ENCODE measurements at regions not wholly inside any gene's neighbourhood (a gene's known extent, or its start where the extent isn't known, plus 50 kb on each side); places are given as distances from the start of the nearest gene placed in this dataset.
"Not testable (repeated sequence)": the region's sequence is repeated elsewhere in the genome, so short reads cannot be mapped to it uniquely, and the experiment has no call there.

- Histone ChIP-seq H3K4me1 (ENCODE audit: insufficient read depth, low read length) (peaks cover 23% of the 10 kb centered on the region), H3K27me3 (ENCODE audit: insufficient read depth, low read length) (peaks cover 89% of the 10 kb centered on the region), H3K36me3 (ENCODE audit: insufficient read depth, low read depth, low read length) (no peaks in the 10 kb centered on the region), H3K27ac (ENCODE audit: low read length) (no peak overlapping the region), H3K9me3 (ENCODE audit: insufficient read depth, low read depth, low read length) (peaks cover 10% of the 10 kb centered on the region; the same call in 1 of the 2 replicates), H3K9ac (ENCODE audit: low read depth, low read length) (no peak overlapping the region), H3K4me3 (ENCODE audit: low read length) (peak overlapping the region; percentile 50)
These were observed 117.7 kb downstream of the KCNRG start for GRCh38 chr13:50132904-50133357.

DNA sequence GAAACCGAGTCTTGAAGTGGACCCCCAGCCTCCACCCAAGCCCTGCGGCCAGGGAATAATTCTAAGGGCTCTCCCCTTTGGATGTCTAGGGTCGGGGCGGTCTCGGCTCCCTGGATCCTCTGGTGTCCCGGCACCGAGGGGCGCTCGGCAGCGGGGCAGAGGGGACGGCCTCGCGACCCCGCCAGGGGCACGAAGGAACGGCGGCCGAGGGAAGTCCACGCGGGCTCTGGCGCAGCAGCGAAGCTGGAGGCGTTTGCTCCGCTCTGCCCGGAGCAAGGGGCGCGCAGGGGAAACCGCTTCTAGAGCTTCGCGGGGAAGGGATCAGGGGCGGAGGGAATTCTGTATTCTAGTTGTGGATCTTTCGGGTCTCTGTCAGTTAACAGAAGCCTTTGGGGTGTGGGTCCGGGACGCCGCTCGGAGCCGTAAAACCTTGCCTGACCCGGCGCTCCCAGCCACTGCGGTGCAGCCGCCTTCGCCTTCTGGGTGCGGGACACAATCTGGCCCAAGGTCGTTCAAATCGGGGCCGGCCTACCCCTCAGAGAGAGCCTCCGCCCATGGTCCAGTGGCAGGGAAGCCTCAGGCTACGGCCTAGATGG is 118.2 kb downstream of the KCNRG start:
- H3K36me3 ChIP-seq (ENCODE audit: insufficient read depth, low read depth, low read length): no peaks in the 10 kb centered on the region
- no peak overlapping the region for H3K27ac ChIP-seq (ENCODE audit: low read length)
- H3K9ac ChIP-seq (ENCODE audit: low read depth, low read length): no peak overlapping the region
- H3K4me3 ChIP-seq (ENCODE audit: low read length): peak overlapping the region; percentile 50; the same call in 1 of the 2 replicates
- peaks cover 84% of the 10 kb centered on the region for H3K27me3 ChIP-seq (ENCODE audit: insufficient read depth, low read length)
- peaks cover 21% of the 10 kb centered on the region for H3K4me1 ChIP-seq (ENCODE audit: insufficient read depth, low read length)
- peaks cover 9% of the 10 kb centered on the region; the same call in 1 of the 2 replicates for H3K9me3 ChIP-seq (ENCODE audit: insufficient read depth, low read depth, low read length)

DNA sequence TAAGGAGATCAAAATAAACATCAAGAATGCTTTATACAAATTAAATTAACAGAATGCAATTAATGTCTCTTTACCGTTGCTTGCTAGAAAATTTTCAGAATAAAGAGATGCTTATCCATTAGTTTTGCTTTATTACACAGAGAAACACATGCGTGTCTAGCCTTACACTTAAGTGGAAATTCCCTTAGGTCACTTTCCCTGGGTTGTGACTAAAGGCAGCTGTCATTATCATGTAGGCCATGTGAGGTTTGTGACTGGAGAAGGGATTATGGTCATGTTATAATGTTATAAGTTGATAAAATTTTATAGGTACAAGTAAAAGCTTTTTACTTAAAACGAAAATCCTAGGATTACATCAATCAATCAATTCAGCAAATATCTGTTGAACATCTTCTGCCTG is 121.0 kb downstream of the KCNRG start:
- Histone ChIP-seq H3K4me3 (ENCODE audit: low read length) (no peak overlapping the region), H3K27ac (ENCODE audit: low read length) (no peak overlapping the region), H3K36me3 (ENCODE audit: insufficient read depth, low read depth, low read length) (no peaks in the 10 kb centered on the region), H3K9ac (ENCODE audit: low read depth, low read length) (no peak overlapping the region), H3K4me1 (ENCODE audit: insufficient read depth, low read length) (peaks cover 22% of the 10 kb centered on the region), H3K9me3 (ENCODE audit: insufficient read depth, low read depth, low read length) (peaks cover 3% of the 10 kb centered on the region; the same call in 1 of the 2 replicates), H3K27me3 (ENCODE audit: insufficient read depth, low read length) (peaks cover 70% of the 10 kb centered on the region)

DNA sequence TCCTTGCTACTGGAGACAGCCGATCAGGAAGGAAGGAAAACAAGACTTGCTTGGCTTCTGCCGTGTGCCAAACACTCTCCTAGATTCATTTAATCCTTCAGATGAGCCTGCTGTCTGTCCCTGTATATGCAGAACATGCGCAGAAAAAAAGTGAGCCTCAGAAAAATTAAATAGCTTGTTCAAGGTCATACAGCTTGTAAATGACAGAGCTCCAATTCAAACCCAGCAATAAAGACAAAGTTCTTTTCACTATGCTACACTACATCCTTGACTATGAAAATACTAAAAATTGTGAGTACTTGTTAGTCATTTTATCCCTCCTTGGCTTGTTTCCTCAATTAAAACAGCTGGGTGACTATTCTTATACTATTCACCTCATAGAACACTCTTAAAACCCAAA is 121.4 kb downstream of the KCNRG start:
- Histone ChIP-seq H3K36me3 (ENCODE audit: insufficient read depth, low read depth, low read length) (no peaks in the 10 kb centered on the region), H3K4me1 (ENCODE audit: insufficient read depth, low read length) (peaks cover 23% of the 10 kb centered on the region), H3K4me3 (ENCODE audit: low read length) (no peak overlapping the region), H3K9me3 (ENCODE audit: insufficient read depth, low read depth, low read length) (peaks cover 3% of the 10 kb centered on the region; the same call in 1 of the 2 replicates), H3K9ac (ENCODE audit: low read depth, low read length) (no peak overlapping the region), H3K27me3 (ENCODE audit: insufficient read depth, low read length) (peaks cover 65% of the 10 kb centered on the region), H3K27ac (ENCODE audit: low read length) (no peak overlapping the region)

DNA sequence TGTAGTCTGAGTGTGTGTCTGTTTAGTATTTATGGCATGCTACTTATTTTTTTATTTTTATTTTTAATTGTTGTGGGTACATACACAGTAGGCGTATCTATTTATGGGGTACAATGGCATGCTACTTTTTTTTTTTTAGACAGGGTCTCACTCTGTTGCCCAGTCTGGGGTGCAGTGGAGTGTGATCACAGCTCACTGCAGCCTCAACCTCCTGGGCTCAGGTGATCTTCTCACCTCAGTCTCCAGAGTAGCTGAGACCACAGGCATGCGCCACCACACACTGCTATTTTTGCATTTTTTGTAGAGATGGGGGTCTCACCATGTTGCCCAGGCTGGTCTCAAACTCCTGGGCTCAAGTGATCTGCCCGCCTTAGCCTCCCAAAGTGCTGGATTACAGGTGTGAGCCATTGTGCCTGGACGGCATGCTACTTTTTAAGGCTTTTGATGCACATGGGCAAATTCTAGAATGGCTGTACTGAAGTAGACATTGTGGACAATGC is 124.2 kb downstream of the KCNRG start:
- not testable (repeated sequence) for H3K27ac ChIP-seq (ENCODE audit: low read length); H3K36me3 ChIP-seq (ENCODE audit: insufficient read depth, low read depth, low read length); H3K9ac ChIP-seq (ENCODE audit: low read depth, low read length); H3K9me3 ChIP-seq (ENCODE audit: insufficient read depth, low read depth, low read length); H3K4me3 ChIP-seq (ENCODE audit: low read length)
- H3K27me3 ChIP-seq (ENCODE audit: insufficient read depth, low read length): peaks cover 37% of the 10 kb centered on the region
- H3K4me1 ChIP-seq (ENCODE audit: insufficient read depth, low read length): peaks cover 15% of the 10 kb centered on the region

GRCh38 chr13:50140153-50140552 is 124.9 kb downstream of the KCNRG start:
- H3K27ac ChIP-seq (ENCODE audit: low read length): no peak overlapping the region
- no peaks in the 10 kb centered on the region for H3K36me3 ChIP-seq (ENCODE audit: insufficient read depth, low read depth, low read length)
- H3K9ac ChIP-seq (ENCODE audit: low read depth, low read length): no peak overlapping the region
- no peaks in the 10 kb centered on the region for H3K9me3 ChIP-seq (ENCODE audit: insufficient read depth, low read depth, low read length)
- H3K4me1 ChIP-seq (ENCODE audit: insufficient read depth, low read length): peaks cover 15% of the 10 kb centered on the region
- no peak overlapping the region for H3K4me3 ChIP-seq (ENCODE audit: low read length)
- peaks cover 31% of the 10 kb centered on the region for H3K27me3 ChIP-seq (ENCODE audit: insufficient read depth, low read length)

DNA sequence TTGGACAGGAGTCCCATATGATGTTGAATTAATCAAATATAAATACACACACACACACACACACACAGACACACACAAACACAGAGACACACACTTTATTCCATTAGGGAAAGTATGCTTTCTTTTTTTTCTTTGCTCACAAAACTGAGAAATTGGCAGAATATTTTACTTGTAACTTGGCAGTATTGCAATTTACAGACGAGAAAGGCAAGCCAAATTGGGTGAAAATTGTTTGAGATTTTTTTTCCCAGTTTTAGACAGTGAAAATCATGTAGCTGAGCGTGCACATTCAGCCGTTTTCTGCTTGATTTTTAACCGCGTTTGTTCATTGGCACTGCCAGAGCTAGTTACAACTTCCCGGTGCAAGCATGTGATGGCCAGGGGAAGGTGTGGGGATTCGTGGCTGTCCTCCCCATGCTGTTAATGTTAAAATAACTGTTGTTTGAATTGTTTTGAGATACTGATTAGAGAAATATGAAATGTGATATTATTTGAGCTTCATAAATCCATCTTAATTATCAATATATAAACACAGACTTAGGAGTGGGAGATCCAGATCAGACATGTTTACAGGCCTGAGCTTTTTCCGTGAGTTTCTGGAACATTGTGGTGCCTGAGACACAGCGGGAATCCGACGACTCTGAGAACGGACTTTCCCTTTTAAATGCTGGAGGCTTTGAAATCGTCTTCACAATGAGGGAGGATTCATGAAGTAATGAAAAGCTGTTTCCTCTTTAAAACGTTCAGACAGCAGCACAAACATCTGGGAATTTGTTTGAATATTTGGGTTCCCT is 125.5 kb downstream of the KCNRG start:
- peak overlapping the region; percentile 10; the same call in 1 of the 2 replicates for H3K4me3 ChIP-seq (ENCODE audit: low read length)
- no peaks in the 10 kb centered on the region for H3K36me3 ChIP-seq (ENCODE audit: insufficient read depth, low read depth, low read length)
- peaks cover 24% of the 10 kb centered on the region for H3K27me3 ChIP-seq (ENCODE audit: insufficient read depth, low read length)
- H3K9me3 ChIP-seq (ENCODE audit: insufficient read depth, low read depth, low read length): no peaks in the 10 kb centered on the region
- peaks cover 15% of the 10 kb centered on the region for H3K4me1 ChIP-seq (ENCODE audit: insufficient read depth, low read length)
- H3K9ac ChIP-seq (ENCODE audit: low read depth, low read length): no peak overlapping the region
- H3K27ac ChIP-seq (ENCODE audit: low read length): no peak overlapping the region

- Histone ChIP-seq H3K9me3 (ENCODE audit: insufficient read depth, low read depth, low read length) (no peaks in the 10 kb centered on the region), H3K4me3 (ENCODE audit: low read length) (peak overlapping the region; percentile 10; the same call in 1 of the 2 replicates), H3K4me1 (ENCODE audit: insufficient read depth, low read length) (peaks cover 15% of the 10 kb centered on the region), H3K27me3 (ENCODE audit: insufficient read depth, low read length) (peaks cover 17% of the 10 kb centered on the region), H3K27ac (ENCODE audit: low read length) (no peak overlapping the region), H3K36me3 (ENCODE audit: insufficient read depth, low read depth, low read length) (no peaks in the 10 kb centered on the region), H3K9ac (ENCODE audit: low read depth, low read length) (no peak overlapping the region)
These were observed 126.2 kb downstream of the KCNRG start for GRCh38 chr13:50141375-50141975.

DNA sequence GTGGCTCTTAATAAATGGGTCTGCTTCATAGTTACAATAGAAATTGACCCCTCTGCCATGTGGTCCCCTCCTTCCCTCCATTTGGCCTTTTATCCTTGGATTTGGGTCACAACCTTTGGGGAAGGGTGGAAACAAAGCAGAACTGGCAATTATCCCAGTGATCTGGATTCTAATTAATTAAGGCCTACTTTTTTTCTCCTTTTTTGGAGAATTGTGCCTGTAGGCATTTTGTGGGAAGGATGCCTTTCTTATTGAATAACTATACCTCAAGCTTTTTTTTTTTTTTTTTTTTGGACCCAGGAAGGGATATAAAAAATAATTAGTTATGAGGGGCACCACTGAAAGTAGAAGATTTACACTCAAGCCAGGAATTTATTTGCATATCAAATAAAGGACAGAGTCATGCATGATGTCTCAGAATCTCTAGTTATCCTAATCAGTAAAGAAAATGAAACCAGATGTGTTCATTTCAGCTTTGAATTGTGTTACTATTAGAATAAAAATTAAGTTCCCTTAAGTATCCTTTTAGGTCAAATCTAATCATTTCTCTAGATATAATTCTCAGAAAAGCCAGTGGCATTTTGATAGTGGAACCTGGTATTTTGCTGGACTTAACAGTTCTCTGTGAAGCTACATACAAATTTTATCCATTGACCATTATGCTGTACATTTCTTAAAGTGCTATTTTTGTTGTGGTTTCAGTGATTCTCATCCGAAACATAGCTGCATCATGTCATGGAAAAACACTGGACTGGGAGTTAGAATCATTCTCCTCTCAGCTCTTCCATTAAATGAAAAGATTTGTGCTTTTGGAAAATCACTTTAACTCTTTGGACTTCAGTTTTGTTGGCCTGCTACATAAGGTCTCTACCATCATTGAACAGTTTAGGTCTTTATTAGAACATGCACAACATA is 129.3 kb downstream of the KCNRG start:
- Histone ChIP-seq H3K9ac (ENCODE audit: low read depth, low read length) (no peak overlapping the region), H3K9me3 (ENCODE audit: insufficient read depth, low read depth, low read length) (no peaks in the 10 kb centered on the region), H3K4me1 (ENCODE audit: insufficient read depth, low read length) (peaks cover 20% of the 10 kb centered on the region), H3K36me3 (ENCODE audit: insufficient read depth, low read depth, low read length) (no peaks in the 10 kb centered on the region), H3K27ac (ENCODE audit: low read length) (no peak overlapping the region), H3K27me3 (ENCODE audit: insufficient read depth, low read length) (peaks cover 13% of the 10 kb centered on the region), H3K4me3 (ENCODE audit: low read length) (no peak overlapping the region)

DNA sequence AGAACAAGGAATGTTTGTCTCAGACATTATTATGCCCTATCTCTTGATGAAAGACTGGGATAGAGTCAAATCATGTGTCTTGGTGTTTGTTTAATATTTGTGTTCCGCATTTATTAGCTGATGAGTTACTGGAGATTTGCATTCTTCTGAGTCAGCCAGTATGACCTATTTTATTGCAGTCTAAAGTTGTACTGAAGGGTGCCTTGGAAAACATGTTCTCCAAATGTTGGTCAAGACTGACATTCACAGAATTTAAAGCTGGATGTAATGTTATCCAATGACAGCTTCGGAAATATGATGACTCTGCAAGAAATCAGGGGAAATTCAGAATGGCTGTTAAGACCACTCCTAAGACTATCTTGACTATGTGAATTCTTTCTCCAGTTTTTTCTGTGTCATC is 134.0 kb downstream of the KCNRG start:
- Histone ChIP-seq H3K27me3 (ENCODE audit: insufficient read depth, low read length) (no peaks in the 10 kb centered on the region), H3K36me3 (ENCODE audit: insufficient read depth, low read depth, low read length) (no peaks in the 10 kb centered on the region), H3K4me1 (ENCODE audit: insufficient read depth, low read length) (peaks cover 9% of the 10 kb centered on the region; the same call in 1 of the 2 replicates), H3K4me3 (ENCODE audit: low read length) (no peak overlapping the region), H3K9me3 (ENCODE audit: insufficient read depth, low read depth, low read length) (no peaks in the 10 kb centered on the region), H3K9ac (ENCODE audit: low read depth, low read length) (no peak overlapping the region), H3K27ac (ENCODE audit: low read length) (no peak overlapping the region)

DNA sequence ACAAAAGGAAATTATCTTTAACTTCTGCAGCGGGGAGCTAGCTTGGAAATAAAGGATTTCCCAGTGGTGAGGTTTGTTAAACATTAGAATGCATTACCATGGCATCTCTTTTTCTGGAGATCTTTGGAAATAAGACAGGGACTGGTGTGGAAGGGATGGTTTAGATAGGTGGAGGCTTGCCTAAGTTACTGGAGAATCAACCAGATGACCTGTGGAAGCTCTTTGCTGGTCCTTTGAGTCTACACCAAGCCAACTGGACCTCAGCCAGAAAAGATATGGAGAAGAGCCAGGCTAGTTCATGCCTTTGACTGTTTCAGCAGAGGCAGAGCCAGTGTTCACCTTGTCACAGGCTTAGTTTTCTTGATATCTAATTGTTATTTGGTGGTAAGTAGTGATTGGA is 134.7 kb downstream of the KCNRG start:
- Histone ChIP-seq H3K9me3 (ENCODE audit: insufficient read depth, low read depth, low read length) (no peaks in the 10 kb centered on the region), H3K36me3 (ENCODE audit: insufficient read depth, low read depth, low read length) (no peaks in the 10 kb centered on the region), H3K9ac (ENCODE audit: low read depth, low read length) (no peak overlapping the region), H3K4me3 (ENCODE audit: low read length) (no peak overlapping the region), H3K27me3 (ENCODE audit: insufficient read depth, low read length) (no peaks in the 10 kb centered on the region), H3K27ac (ENCODE audit: low read length) (no peak overlapping the region), H3K4me1 (ENCODE audit: insufficient read depth, low read length) (peaks cover 8% of the 10 kb centered on the region; the same call in 1 of the 2 replicates)

Data from iPS-20b (cell line).